Subcutaneous abdominal adipose tissue (tissue), 5 donors: ENCODE measurements at regions not wholly inside any gene's neighbourhood (a gene's known extent, or its start where the extent isn't known, plus 50 kb on each side); places are given as distances from the start of the nearest gene placed in this dataset.
A peak's percentile ranks its signal among the peaks of the same experiment; 100 is the strongest.

Experiments
- H3K27ac ChIP-seq: one replicate; pipeline ENCODE4 v1.7.0; 2013; ENCODE audit warnings: low read depth, mild to moderate bottlenecking, inconsistent platforms, low read length, moderate library complexity
- H3K27me3 ChIP-seq, 5 donors: one replicate each; pipeline ENCODE4 v1.7.0; 2013; ENCODE audit warnings: low read length in 5 of 5, inconsistent platforms in 1 of 5; ENCODE audit not compliant: control insufficient read depth in 5 of 5, insufficient read depth in 4 of 5
- H3K36me3 ChIP-seq, 5 donors: one replicate each; pipeline ENCODE4 v1.7.0; 2013; ENCODE audit warnings: low read length in 5 of 5; ENCODE audit not compliant: control insufficient read depth in 5 of 5, insufficient read depth in 5 of 5
- H3K4me1 ChIP-seq, 5 donors: one replicate each; pipeline ENCODE4 v1.7.0; 2013; ENCODE audit warnings: low read length in 5 of 5, mild to moderate bottlenecking in 3 of 5, moderate library complexity in 1 of 5; ENCODE audit not compliant: control insufficient read depth in 5 of 5, insufficient read depth in 5 of 5
- H3K4me3 ChIP-seq, 5 donors: one replicate each; pipeline ENCODE4 v1.7.0; 2013; ENCODE audit warnings: low read length in 5 of 5, low read depth in 1 of 5
- H3K9ac ChIP-seq, 5 donors: one replicate each; pipeline ENCODE4 v1.7.0; 2013; ENCODE audit warnings: low read length in 5 of 5, mild to moderate bottlenecking in 4 of 5, moderate library complexity in 3 of 5
- H3K9me3 ChIP-seq, 5 donors: one replicate each; pipeline ENCODE4 v1.7.0; 2013; ENCODE audit warnings: low read length in 5 of 5; ENCODE audit not compliant: control insufficient read depth in 5 of 5
- donor health status: healthy.
- donor health status: healthy.
- donor health status: healthy.
- donor health status: healthy.
- donor health status: healthy.

- H3K9me3 ChIP-seq: no peaks in the 10 kb centered on the region
- H3K4me1 ChIP-seq: peaks cover 0 to 15% (median 0%) of the 10 kb centered on the region in 5 donors
- no peak overlapping the region for H3K4me3 ChIP-seq
- no peak overlapping the region for H3K27ac ChIP-seq
- H3K27me3 ChIP-seq: no peaks in the 10 kb centered on the region
- no peak overlapping the region for H3K9ac ChIP-seq
- no peaks in the 10 kb centered on the region for H3K36me3 ChIP-seq
Observed at GRCh38 chr2:150110548-150110947, 376.9 kb downstream of the RND3 start.

- Histone ChIP-seq H3K9ac (no peak overlapping the region), H3K27me3 (no peaks in the 10 kb centered on the region), H3K4me3 (no peak overlapping the region), H3K4me1 (peaks cover 0 to 15% (median 0%) of the 10 kb centered on the region in 5 donors), H3K9me3 (no peaks in the 10 kb centered on the region), H3K27ac (no peak overlapping the region), H3K36me3 (no peaks in the 10 kb centered on the region)
Observed at GRCh38 chr2:150109912-150110311, 377.6 kb downstream of the RND3 start.

GRCh38 chr2:150109028-150109427 is 378.4 kb downstream of the RND3 start:
- no peaks in the 10 kb centered on the region for H3K36me3 ChIP-seq
- no peaks in the 10 kb centered on the region for H3K27me3 ChIP-seq
- H3K9me3 ChIP-seq: no peaks in the 10 kb centered on the region
- peaks cover 0 to 15% (median 0%) of the 10 kb centered on the region in 5 donors for H3K4me1 ChIP-seq
- no peak overlapping the region for H3K9ac ChIP-seq
- H3K27ac ChIP-seq: no peak overlapping the region
- H3K4me3 ChIP-seq: no peak overlapping the region

- Histone ChIP-seq H3K4me1 (peaks cover 0 to 15% (median 0%) of the 10 kb centered on the region in 5 donors), H3K27me3 (no peaks in the 10 kb centered on the region), H3K27ac (no peak overlapping the region), H3K36me3 (no peaks in the 10 kb centered on the region), H3K9me3 (no peaks in the 10 kb centered on the region), H3K9ac (no peak overlapping the region), H3K4me3 (no peak overlapping the region)
Observed at GRCh38 chr2:150107816-150108215, 379.7 kb downstream of the RND3 start.

- Histone ChIP-seq H3K4me1 (peaks cover 0 to 15% (median 0%) of the 10 kb centered on the region in 5 donors), H3K27me3 (no peaks in the 10 kb centered on the region), H3K4me3 (no peak overlapping the region), H3K36me3 (no peaks in the 10 kb centered on the region), H3K27ac (no peak overlapping the region), H3K9ac (no peak overlapping the region), H3K9me3 (no peaks in the 10 kb centered on the region)
Observed at GRCh38 chr2:150107170-150107569, 380.3 kb downstream of the RND3 start.

GRCh38 chr2:150101947-150102346 is 385.5 kb downstream of the RND3 start:
- no peaks in the 10 kb centered on the region for H3K9me3 ChIP-seq
- H3K27me3 ChIP-seq: no peaks in the 10 kb centered on the region
- no peak overlapping the region for H3K9ac ChIP-seq
- H3K27ac ChIP-seq: no peak overlapping the region
- H3K4me3 ChIP-seq: no peak overlapping the region
- no peaks in the 10 kb centered on the region for H3K36me3 ChIP-seq
- peaks cover 0 to 12% (median 4%) of the 10 kb centered on the region in 5 donors for H3K4me1 ChIP-seq

- Histone ChIP-seq H3K9me3 (no peaks in the 10 kb centered on the region), H3K36me3 (no peaks in the 10 kb centered on the region), H3K4me1 (peaks cover 0 to 12% (median 4%) of the 10 kb centered on the region in 5 donors), H3K27ac (no peak overlapping the region), H3K27me3 (no peaks in the 10 kb centered on the region), H3K4me3 (no peak overlapping the region), H3K9ac (no peak overlapping the region)
Observed at GRCh38 chr2:150100834-150101233, 386.6 kb downstream of the RND3 start.

GRCh38 chr2:150100336-150100735 is 387.1 kb downstream of the RND3 start:
- Histone ChIP-seq H3K27ac (no peak overlapping the region), H3K27me3 (no peaks in the 10 kb centered on the region), H3K36me3 (no peaks in the 10 kb centered on the region), H3K4me1 (peaks cover 0 to 12% (median 4%) of the 10 kb centered on the region in 5 donors), H3K4me3 (no peak overlapping the region), H3K9ac (no peak overlapping the region), H3K9me3 (no peaks in the 10 kb centered on the region)

- no peak overlapping the region for H3K27ac ChIP-seq
- no peak overlapping the region for H3K9ac ChIP-seq
- no peaks in the 10 kb centered on the region for H3K9me3 ChIP-seq
- no peaks in the 10 kb centered on the region for H3K27me3 ChIP-seq
- H3K4me3 ChIP-seq: no peak overlapping the region
- peaks cover 0 to 12% (median 4%) of the 10 kb centered on the region in 5 donors for H3K4me1 ChIP-seq
- H3K36me3 ChIP-seq: no peaks in the 10 kb centered on the region
Observed at GRCh38 chr2:150099805-150100204, 387.7 kb downstream of the RND3 start.

- Histone ChIP-seq H3K9ac (no peak overlapping the region), H3K4me1 (peaks cover 0 to 12% (median 4%) of the 10 kb centered on the region in 5 donors), H3K9me3 (no peaks in the 10 kb centered on the region)
Observed at GRCh38 chr2:150097901-150098531, 389.5 kb downstream of the RND3 start.

More at GRCh38 chr2:150097901-150098531, 389.5 kb downstream of the RND3 start:
- Histone ChIP-seq H3K4me3 (peak overlapping the region in 1 of 5 donors; percentile 11), H3K36me3 (no peaks in the 10 kb centered on the region), H3K27me3 (no peaks in the 10 kb centered on the region), H3K27ac (peak overlapping the region; percentile 55)
